K562 (cell line): ENCODE measurements at regions not wholly inside any gene's neighbourhood (a gene's known extent, or its start where the extent isn't known, plus 50 kb on each side); places are given as distances from the start of the nearest gene placed in this dataset.

Experiments
- ATAC-seq: fragments of 200-7000 bp; cut with Tn5 transposase; 3 replicates; pipeline ENCODE4 v1.9.1; 2020; ENCODE audit warnings: moderate library complexity
- BruUV-seq: library from RNA; stranded (reverse); fragments of 400-500 nt; replicated peaks from 2 replicates; lab custom pipeline; 2021; lab: Mats Ljungman, UMichigan
- CTCF ChIA-PET: fragments of 300-600 bp; formaldehyde crosslinking; extraction: SDS; loops from one replicate; lab custom pipeline; 2021; ENCODE audit warnings: low intra/inter-chr PET ratio; lab: Yijun Ruan, JAX
- POLR2A ChIA-PET: fragments of 300-600, 350-650 bp; sonication (Branson Sonifier 250); formaldehyde crosslinking; extraction: SDS; loops from one replicate; lab custom pipeline; 2021; ENCODE audit warnings: antibody characterized with exemption, inconsistent platforms; lab: Yijun Ruan, JAX
- DNase-seq, 4 experiments: peaks; one replicate each; pipeline versions ENCODE4 v3.0.0 to v3.0.0-alpha.2; 2011 to 2018; ENCODE audit warnings: low spot score in 3 of 4, mixed read lengths in 3 of 4; ENCODE audit errors: extremely low read depth in 1 of 4
- FAIRE-seq: peaks from 2 replicates; lab custom pipeline; 2011; peaks lifted over from hg19 to GRCh38; lab: Jason Lieb, UNC
- H2AFZ ChIP-seq: 2 replicates; pipeline ENCODE4 v1.6.0; 2011; ENCODE audit warnings: low read depth, low read length, control low read depth, inconsistent platforms
- H3K27ac ChIP-seq: fragments of 200-600 bp; 3 replicates; pipeline ENCODE4 v1.8.0; 2011; ENCODE audit warnings: low read depth, mild to moderate bottlenecking, control low read depth, inconsistent platforms, low read length, moderate library complexity, mixed read lengths; ENCODE audit errors: extremely low read depth
- H3K27me3 ChIP-seq, 2 experiments: fragments of 300-600 bp in 1 of 2; 2 replicates in 1 of 2; 3 replicates in 1 of 2; pipeline versions ENCODE4 v1.6.0 to v1.8.0; 2011; ENCODE audit warnings: inconsistent platforms in 2 of 2, low read length in 2 of 2, mild to moderate bottlenecking in 1 of 2, mixed read lengths in 1 of 2, moderate library complexity in 1 of 2; ENCODE audit not compliant: control insufficient read depth in 2 of 2, insufficient read depth in 2 of 2
- H3K36me3 ChIP-seq: fragments of 300-600 bp; 3 replicates; pipeline ENCODE4 v1.8.0; 2011; ENCODE audit warnings: mild to moderate bottlenecking, low read length, inconsistent platforms; ENCODE audit not compliant: control insufficient read depth, insufficient read depth
- H3K4me1 ChIP-seq, 2 experiments: fragments of 200-600 bp in 1 of 2; replicated peaks in 1 of 2; 2 replicates in 1 of 2; 3 replicates in 1 of 2; pipeline versions ENCODE4 v1.5.1 to v1.8.0; 2011; ENCODE audit warnings: inconsistent platforms in 2 of 2, low read length in 2 of 2, mild to moderate bottlenecking in 1 of 2, mixed read lengths in 1 of 2, moderate library complexity in 1 of 2; ENCODE audit not compliant: control insufficient read depth in 2 of 2, insufficient read depth in 2 of 2
- H3K4me2 ChIP-seq: 2 replicates; pipeline ENCODE4 v1.6.1; 2011; ENCODE audit warnings: low read length, control low read depth, inconsistent platforms, mixed read lengths; ENCODE audit not compliant: insufficient read depth
- H3K4me3 ChIP-seq: fragments of 200-600 bp; sonication (generic), shearing (Covaris generic); 2 replicates; pipeline ENCODE4 v1.5.1; 2016; ENCODE audit warnings: control low read depth, inconsistent platforms
- H3K79me2 ChIP-seq: fragments of 200-600 bp; 3 replicates; pipeline ENCODE4 v1.8.0; 2011; ENCODE audit warnings: low read length, inconsistent platforms; ENCODE audit not compliant: control insufficient read depth, insufficient read depth
- H3K9ac ChIP-seq, 2 experiments: 2 replicates each; pipeline versions ENCODE4 v1.6.0 to v1.6.1; 2011; ENCODE audit warnings: low read depth in 2 of 2, low read length in 2 of 2, control low read depth in 1 of 2, inconsistent platforms in 1 of 2, mild to moderate bottlenecking in 1 of 2, mixed read lengths in 1 of 2; ENCODE audit not compliant: insufficient read depth in 1 of 2
- H3K9me1 ChIP-seq: one replicate; pipeline ENCODE4 v1.6.0; 2011; ENCODE audit warnings: inconsistent platforms, mild to moderate bottlenecking, low read length, moderate library complexity; ENCODE audit not compliant: control insufficient read depth, insufficient read depth
- H3K9me3 ChIP-seq: replicated peaks from 2 replicates; pipeline ENCODE4 v1.5.1; 2011; ENCODE audit warnings: low read depth, low read length, inconsistent platforms; ENCODE audit not compliant: control insufficient read depth, insufficient read depth
- H4K20me1 ChIP-seq: replicated peaks from 2 replicates; pipeline ENCODE4 v1.6.1; 2011; ENCODE audit warnings: low read length, inconsistent platforms, mixed read lengths; ENCODE audit not compliant: control insufficient read depth, insufficient read depth
- ELF2 ChIP-seq: fragments of 250-450 bp; sonication (Bioruptor Pico); IDR thresholded peaks from 2 replicates; pipeline ENCODE4 v1.5.0; 2021; ENCODE audit warnings: mild to moderate bottlenecking
- NELFE ChIP-seq: IDR thresholded peaks from 2 replicates; pipeline ENCODE4 v1.6.1; 2011; ENCODE audit warnings: mild to moderate bottlenecking; ENCODE audit not compliant: insufficient read depth, insufficient read length
- NR2C2 ChIP-seq, 2 experiments: fragments of 200-800 bp in 1 of 2; sonication (Bioruptor generic) in 1 of 2; sonication (generic) in 1 of 2; formaldehyde crosslinking in 1 of 2; IDR thresholded peaks; 2 replicates each; pipeline versions ENCODE4 v1.6.1 to v1.8.0; 2016 to 2022; ENCODE audit warnings: mild to moderate bottlenecking in 1 of 2, missing compliant biosample characterization in 1 of 2, missing genetic modification characterization in 1 of 2, missing genetic modification reagents in 1 of 2
- NR3C1 ChIP-seq: sonication (generic); formaldehyde crosslinking; IDR thresholded peaks from 2 replicates; pipeline ENCODE4 v1.8.1; 2022; ENCODE audit warnings: missing genetic modification reagents
- SMAD1 ChIP-seq: fragments of 150-350 bp; IDR thresholded peaks from 2 replicates; pipeline ENCODE4 v1.6.1; 2014; ENCODE audit warnings: low read length, low read depth; ENCODE audit not compliant: partially characterized antibody
- ZNF583 ChIP-seq: fragments of 250-450 bp; sonication (Bioruptor Pico); IDR thresholded peaks from 2 replicates; pipeline ENCODE4 v1.4.0; 2020
- ZNF707 ChIP-seq: fragments of 250-450 bp; sonication (Bioruptor Pico); conservative IDR thresholded peaks from 2 replicates; pipeline ENCODE4 v1.8.0; 2022; ENCODE audit warnings: inconsistent platforms, mild to moderate bottlenecking, moderate library complexity
- ZSCAN29 ChIP-seq: fragments of 450-650 bp; IDR thresholded peaks from 2 replicates; pipeline ENCODE4 v1.6.1; 2017
- WGBS: fragments of 100-300 bp; shearing (Covaris generic); methylation state at CpG from one replicate; pipeline ENCODE4 v1.1.6; 2016; ENCODE audit warnings: low coverage, mixed read lengths; ENCODE audit not compliant: insufficient coverage; ENCODE audit errors: missing lambda C conversion rate; 5-methylcytosine and 5-hydroxymethylcytosine counted together
- in situ Hi-C: fragments of 300-500 bp; cut with MboI; formaldehyde crosslinking; loops from 4 replicates; pipeline ENCODE4 v1.15.0; 2018; ENCODE audit warnings: inconsistent platforms, mixed read lengths
- intact Hi-C: fragments of 100-400 bp; cut with micrococcal nuclease; formaldehyde crosslinking; loops from 2 replicates; pipeline ENCODE4 v1.14.2; 2022
- TF ChIP-seq, protein P1 (sequence below): sonication (generic); formaldehyde crosslinking; IDR thresholded peaks from 2 replicates; pipeline ENCODE4 v1.8.1; 2023; ENCODE audit warnings: mild to moderate bottlenecking, missing genetic modification reagents, moderate library complexity
- TF ChIP-seq, protein P2 (sequence below): sonication (generic); formaldehyde crosslinking; IDR thresholded peaks from 2 replicates; pipeline ENCODE4 v1.8.1; 2023; ENCODE audit warnings: mild to moderate bottlenecking, missing genetic modification reagents
- TF ChIP-seq, protein P3 (sequence below): fragments of 450-650 bp; IDR thresholded peaks from 2 replicates; pipeline ENCODE4 v1.6.1; 2018; ENCODE audit not compliant: partially characterized antibody

DNA sequence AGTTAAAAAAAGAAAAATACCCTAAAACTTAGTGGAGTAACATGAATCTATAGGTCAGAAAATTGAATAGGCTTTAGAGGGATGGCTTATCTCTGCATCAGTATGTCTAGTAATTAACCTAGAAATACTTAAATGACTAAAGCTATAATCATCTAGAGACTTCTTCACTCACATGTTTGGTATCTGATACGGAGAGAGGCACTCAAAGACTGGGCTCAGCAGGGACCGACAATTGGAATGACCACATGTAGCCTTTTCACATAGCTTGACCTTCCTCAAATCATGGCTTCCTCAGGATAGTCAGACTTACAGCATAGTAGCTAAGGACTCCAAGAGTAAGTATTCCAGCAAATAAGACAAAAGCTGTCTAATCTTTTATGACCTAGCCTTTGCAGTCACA lies 105.3 kb upstream of the RORB start:
- ChIA-PET POLR2A (no interaction called here), CTCF (no interaction called here)
- Histone ChIP-seq H3K4me1 (no peaks in the 10 kb centered on the region), H3K4me3 (no peak overlapping the region), H3K9ac (no peak overlapping the region), H3K27me3 (no peaks in the 10 kb centered on the region), H3K9me3 (no peaks in the 10 kb centered on the region), H4K20me1 (no peaks in the 10 kb centered on the region), H3K36me3 (no peaks in the 10 kb centered on the region), H3K4me2 (no peak overlapping the region), H3K79me2 (no peaks in the 10 kb centered on the region), H3K9me1 (no peaks in the 10 kb centered on the region), H3K27ac (no peak overlapping the region), H2AFZ (no peak overlapping the region)
- DNase-seq: no peak
- no peak for ATAC-seq
- TF ChIP-seq ZSCAN29 (no peak), NELFE (no peak)
- TF ChIP-seq, protein P1, sequence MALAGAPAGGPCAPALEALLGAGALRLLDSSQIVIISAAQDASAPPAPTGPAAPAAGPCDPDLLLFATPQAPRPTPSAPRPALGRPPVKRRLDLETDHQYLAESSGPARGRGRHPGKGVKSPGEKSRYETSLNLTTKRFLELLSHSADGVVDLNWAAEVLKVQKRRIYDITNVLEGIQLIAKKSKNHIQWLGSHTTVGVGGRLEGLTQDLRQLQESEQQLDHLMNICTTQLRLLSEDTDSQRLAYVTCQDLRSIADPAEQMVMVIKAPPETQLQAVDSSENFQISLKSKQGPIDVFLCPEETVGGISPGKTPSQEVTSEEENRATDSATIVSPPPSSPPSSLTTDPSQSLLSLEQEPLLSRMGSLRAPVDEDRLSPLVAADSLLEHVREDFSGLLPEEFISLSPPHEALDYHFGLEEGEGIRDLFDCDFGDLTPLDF: no peak
- WGBS: 0% methylated on average over 2 of the region's 2 CpGs
- no TSS peak for BruUV-seq
- FAIRE-seq: no peak
- in situ Hi-C loops (no loop called here), intact Hi-C loops (no loop called here)

DNA sequence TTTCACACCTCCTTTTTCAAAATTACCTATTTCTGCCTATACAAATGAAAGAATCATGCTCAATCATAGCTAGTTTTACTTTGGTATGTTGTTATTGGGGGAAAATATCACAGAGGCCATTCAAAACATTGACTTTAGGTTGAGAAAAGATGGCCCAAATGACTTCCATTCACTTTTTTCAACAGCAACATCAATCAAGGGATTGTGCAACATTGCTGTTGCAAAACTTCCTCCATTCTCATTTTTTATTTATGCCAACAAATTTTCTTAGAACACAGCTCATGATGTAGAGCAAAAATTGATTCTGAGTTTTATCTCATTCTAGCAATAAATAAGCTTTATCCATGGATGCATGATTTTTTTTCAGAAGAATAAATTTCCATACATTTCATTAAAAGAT lies 93.6 kb upstream of the RORB start:
- Histone ChIP-seq H4K20me1 (no peaks in the 10 kb centered on the region), H3K9me3 (no peaks in the 10 kb centered on the region), H3K4me3 (no peak overlapping the region), H2AFZ (no peak overlapping the region), H3K4me2 (no peak overlapping the region), H3K9me1 (no peaks in the 10 kb centered on the region), H3K27ac (no peak overlapping the region), H3K79me2 (no peaks in the 10 kb centered on the region), H3K9ac (no peak overlapping the region), H3K27me3 (no peaks in the 10 kb centered on the region), H3K36me3 (no peaks in the 10 kb centered on the region), H3K4me1 (no peaks in the 10 kb centered on the region)
- intact Hi-C loops: no loop called here
- BruUV-seq: no TSS peak
- CTCF ChIA-PET: no interaction called here
- no peak for ATAC-seq
- in situ Hi-C loops: no loop called here
- POLR2A ChIA-PET: no interaction called here
- DNase-seq: no peak
- no peak for FAIRE-seq
- TF ChIP-seq, protein P2, sequence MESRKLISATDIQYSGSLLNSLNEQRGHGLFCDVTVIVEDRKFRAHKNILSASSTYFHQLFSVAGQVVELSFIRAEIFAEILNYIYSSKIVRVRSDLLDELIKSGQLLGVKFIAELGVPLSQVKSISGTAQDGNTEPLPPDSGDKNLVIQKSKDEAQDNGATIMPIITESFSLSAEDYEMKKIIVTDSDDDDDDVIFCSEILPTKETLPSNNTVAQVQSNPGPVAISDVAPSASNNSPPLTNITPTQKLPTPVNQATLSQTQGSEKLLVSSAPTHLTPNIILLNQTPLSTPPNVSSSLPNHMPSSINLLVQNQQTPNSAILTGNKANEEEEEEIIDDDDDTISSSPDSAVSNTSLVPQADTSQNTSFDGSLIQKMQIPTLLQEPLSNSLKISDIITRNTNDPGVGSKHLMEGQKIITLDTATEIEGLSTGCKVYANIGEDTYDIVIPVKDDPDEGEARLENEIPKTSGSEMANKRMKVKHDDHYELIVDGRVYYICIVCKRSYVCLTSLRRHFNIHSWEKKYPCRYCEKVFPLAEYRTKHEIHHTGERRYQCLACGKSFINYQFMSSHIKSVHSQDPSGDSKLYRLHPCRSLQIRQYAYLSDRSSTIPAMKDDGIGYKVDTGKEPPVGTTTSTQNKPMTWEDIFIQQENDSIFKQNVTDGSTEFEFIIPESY: no peak
- TF ChIP-seq ZNF583 (CRISPR knock-in tag) (no peak), NR2C2 (CRISPR knock-in tag; IDR thresholded peaks at IDR 0.05) (no peak), NR2C2 (tag; IDR thresholded peaks at IDR 0.05) (no peak), NR3C1 (CRISPR knock-in tag) (no peak), ELF2 (CRISPR knock-in tag) (no peak), SMAD1 (no peak), ZNF707 (CRISPR knock-in tag) (no peak)
- TF ChIP-seq, protein P3, sequence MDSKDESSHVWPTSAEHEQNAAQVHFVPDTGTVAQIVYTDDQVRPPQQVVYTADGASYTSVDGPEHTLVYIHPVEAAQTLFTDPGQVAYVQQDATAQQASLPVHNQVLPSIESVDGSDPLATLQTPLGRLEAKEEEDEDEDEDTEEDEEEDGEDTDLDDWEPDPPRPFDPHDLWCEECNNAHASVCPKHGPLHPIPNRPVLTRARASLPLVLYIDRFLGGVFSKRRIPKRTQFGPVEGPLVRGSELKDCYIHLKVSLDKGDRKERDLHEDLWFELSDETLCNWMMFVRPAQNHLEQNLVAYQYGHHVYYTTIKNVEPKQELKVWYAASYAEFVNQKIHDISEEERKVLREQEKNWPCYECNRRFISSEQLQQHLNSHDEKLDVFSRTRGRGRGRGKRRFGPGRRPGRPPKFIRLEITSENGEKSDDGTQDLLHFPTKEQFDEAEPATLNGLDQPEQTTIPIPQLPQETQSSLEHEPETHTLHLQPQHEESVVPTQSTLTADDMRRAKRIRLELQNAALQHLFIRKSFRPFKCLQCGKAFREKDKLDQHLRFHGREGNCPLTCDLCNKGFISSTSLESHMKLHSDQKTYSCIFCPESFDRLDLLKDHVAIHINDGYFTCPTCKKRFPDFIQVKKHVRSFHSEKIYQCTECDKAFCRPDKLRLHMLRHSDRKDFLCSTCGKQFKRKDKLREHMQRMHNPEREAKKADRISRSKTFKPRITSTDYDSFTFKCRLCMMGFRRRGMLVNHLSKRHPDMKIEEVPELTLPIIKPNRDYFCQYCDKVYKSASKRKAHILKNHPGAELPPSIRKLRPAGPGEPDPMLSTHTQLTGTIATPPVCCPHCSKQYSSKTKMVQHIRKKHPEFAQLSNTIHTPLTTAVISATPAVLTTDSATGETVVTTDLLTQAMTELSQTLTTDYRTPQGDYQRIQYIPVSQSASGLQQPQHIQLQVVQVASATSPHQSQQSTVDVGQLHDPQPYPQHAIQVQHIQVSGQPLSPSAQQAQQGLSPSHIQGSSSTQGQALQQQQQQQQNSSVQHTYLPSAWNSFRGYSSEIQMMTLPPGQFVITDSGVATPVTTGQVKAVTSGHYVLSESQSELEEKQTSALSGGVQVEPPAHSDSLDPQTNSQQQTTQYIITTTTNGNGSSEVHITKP: no peak
